ENCODE measurements at regions not wholly inside any gene's neighbourhood (a gene's known extent, or its start where the extent isn't known, plus 50 kb on each side); places are given as distances from the start of the nearest gene placed in this dataset.

- Histone ChIP-seq H3K9ac (no peak overlapping the region), H3K27me3 (no peaks in the 10 kb centered on the region), H3K4me2 (no peak overlapping the region), H3K9me3 (ENCODE audit: low read depth) (no peaks in the 10 kb centered on the region), H2AFZ (replicated peaks) (no peak overlapping the region), H3K4me1 (no peaks in the 10 kb centered on the region), H3K36me3 (no peaks in the 10 kb centered on the region), H3F3A (ENCODE audit: low read depth) (no peaks in the 10 kb centered on the region), H4K20me1 (ENCODE audit: low read depth) (no peaks in the 10 kb centered on the region), H3K27ac (no peak overlapping the region), H3K4me3 (no peak overlapping the region), H3K79me2 (ENCODE audit: low read depth) (no peaks in the 10 kb centered on the region)
- Mint-ChIP-seq H3K27me3 (ENCODE audit: insufficient read depth, low read depth) (no peaks in the 10 kb centered on the region), H3K4me3 (no peak overlapping the region), H3K4me1 (no peaks in the 10 kb centered on the region), H3K27ac (no peak overlapping the region), H3K36me3 (no peaks in the 10 kb centered on the region), H3K9me3 (no peaks in the 10 kb centered on the region)
- TF ChIP-seq EZH2phosphoT487 (IDR thresholded peaks at IDR 0.05) (no peak), EZH2 (IDR thresholded peaks at IDR 0.05) (no peak)
- TF ChIP-seq, protein P1, sequence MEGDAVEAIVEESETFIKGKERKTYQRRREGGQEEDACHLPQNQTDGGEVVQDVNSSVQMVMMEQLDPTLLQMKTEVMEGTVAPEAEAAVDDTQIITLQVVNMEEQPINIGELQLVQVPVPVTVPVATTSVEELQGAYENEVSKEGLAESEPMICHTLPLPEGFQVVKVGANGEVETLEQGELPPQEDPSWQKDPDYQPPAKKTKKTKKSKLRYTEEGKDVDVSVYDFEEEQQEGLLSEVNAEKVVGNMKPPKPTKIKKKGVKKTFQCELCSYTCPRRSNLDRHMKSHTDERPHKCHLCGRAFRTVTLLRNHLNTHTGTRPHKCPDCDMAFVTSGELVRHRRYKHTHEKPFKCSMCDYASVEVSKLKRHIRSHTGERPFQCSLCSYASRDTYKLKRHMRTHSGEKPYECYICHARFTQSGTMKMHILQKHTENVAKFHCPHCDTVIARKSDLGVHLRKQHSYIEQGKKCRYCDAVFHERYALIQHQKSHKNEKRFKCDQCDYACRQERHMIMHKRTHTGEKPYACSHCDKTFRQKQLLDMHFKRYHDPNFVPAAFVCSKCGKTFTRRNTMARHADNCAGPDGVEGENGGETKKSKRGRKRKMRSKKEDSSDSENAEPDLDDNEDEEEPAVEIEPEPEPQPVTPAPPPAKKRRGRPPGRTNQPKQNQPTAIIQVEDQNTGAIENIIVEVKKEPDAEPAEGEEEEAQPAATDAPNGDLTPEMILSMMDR (IDR thresholded peaks at IDR 0.05), result no peak
- no peak for DNase-seq (ENCODE audit: low spot score)
Measured at GRCh38 chr7:47028284-47028683, 553.6 kb downstream of the TNS3 start.

- Histone ChIP-seq H3K27ac (no peak overlapping the region), H3K9ac (no peak overlapping the region), H3F3A (ENCODE audit: low read depth) (no peaks in the 10 kb centered on the region), H4K20me1 (ENCODE audit: low read depth) (no peaks in the 10 kb centered on the region), H3K36me3 (no peaks in the 10 kb centered on the region), H3K4me3 (no peak overlapping the region), H3K9me3 (ENCODE audit: low read depth) (no peaks in the 10 kb centered on the region), H3K79me2 (ENCODE audit: low read depth) (no peaks in the 10 kb centered on the region), H3K4me1 (no peaks in the 10 kb centered on the region), H3K4me2 (no peak overlapping the region), H3K27me3 (no peaks in the 10 kb centered on the region), H2AFZ (replicated peaks) (no peak overlapping the region)
- TF ChIP-seq, protein P1 (IDR thresholded peaks at IDR 0.05), result no peak
- TF ChIP-seq EZH2 (IDR thresholded peaks at IDR 0.05) (no peak), EZH2phosphoT487 (IDR thresholded peaks at IDR 0.05) (no peak)
- H3K9me3 Mint-ChIP-seq, result no peaks in the 10 kb centered on the region
- H3K36me3 Mint-ChIP-seq, result no peaks in the 10 kb centered on the region
- no peaks in the 10 kb centered on the region for H3K4me1 Mint-ChIP-seq
- H3K4me3 Mint-ChIP-seq, result no peak overlapping the region
- H3K27me3 Mint-ChIP-seq (ENCODE audit: insufficient read depth, low read depth), result no peaks in the 10 kb centered on the region
- H3K27ac Mint-ChIP-seq, result no peak overlapping the region
- no peak for DNase-seq (ENCODE audit: low spot score)
Measured at GRCh38 chr7:47027695-47028240, 554.1 kb downstream of the TNS3 start.

DNA sequence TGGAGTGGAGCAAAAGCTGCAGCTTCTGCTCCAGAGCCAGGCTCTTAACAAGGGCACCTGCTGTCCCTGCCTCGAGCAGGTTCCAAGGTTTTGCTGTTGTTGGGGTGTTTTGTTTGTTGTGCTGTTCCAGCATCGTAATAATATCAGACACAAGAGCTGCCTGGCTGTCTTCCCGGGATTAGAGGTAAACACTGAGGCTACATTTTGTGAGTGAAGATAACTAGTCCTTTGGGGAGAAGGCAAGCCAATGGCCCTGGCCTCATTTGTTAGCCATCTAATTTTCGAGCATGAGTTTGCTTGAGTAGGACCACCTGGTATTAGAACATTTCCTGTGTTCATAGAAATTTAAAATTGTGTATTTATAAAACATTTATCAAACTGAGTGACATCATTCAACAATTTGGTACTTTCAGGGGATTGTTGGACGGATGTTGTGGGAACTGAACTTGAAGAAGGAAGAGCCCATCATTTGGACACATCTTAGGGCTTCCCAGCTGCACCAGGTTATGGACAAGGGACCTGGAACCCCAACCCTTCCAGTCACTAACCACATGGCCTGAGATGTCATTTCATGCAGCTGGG lies 555.0 kb downstream of the TNS3 start:
- Histone ChIP-seq H3K9me3 (ENCODE audit: low read depth) (no peaks in the 10 kb centered on the region), H3K27me3 (no peaks in the 10 kb centered on the region), H3K4me2 (no peak overlapping the region), H4K20me1 (ENCODE audit: low read depth) (no peaks in the 10 kb centered on the region), H3K27ac (no peak overlapping the region), H3K4me1 (no peaks in the 10 kb centered on the region), H3K79me2 (ENCODE audit: low read depth) (no peaks in the 10 kb centered on the region), H3K9ac (no peak overlapping the region), H3F3A (ENCODE audit: low read depth) (no peaks in the 10 kb centered on the region), H3K36me3 (no peaks in the 10 kb centered on the region), H3K4me3 (no peak overlapping the region), H2AFZ (replicated peaks) (no peak overlapping the region)
- Mint-ChIP-seq H3K36me3 (no peaks in the 10 kb centered on the region), H3K27ac (no peak overlapping the region), H3K4me1 (no peaks in the 10 kb centered on the region), H3K27me3 (ENCODE audit: insufficient read depth, low read depth) (no peaks in the 10 kb centered on the region), H3K4me3 (no peak overlapping the region), H3K9me3 (no peaks in the 10 kb centered on the region)
- TF ChIP-seq, protein P1 (IDR thresholded peaks at IDR 0.05), result no peak
- TF ChIP-seq EZH2 (IDR thresholded peaks at IDR 0.05), result no peak
- no peak for TF ChIP-seq EZH2phosphoT487 (IDR thresholded peaks at IDR 0.05)
- no peak for DNase-seq (ENCODE audit: low spot score)
